ENCODE measurements at regions not wholly inside any gene's neighbourhood (a gene's known extent, or its start where the extent isn't known, plus 50 kb on each side); places are given as distances from the start of the nearest gene placed in this dataset.
"Not testable (repeated sequence)": the region's sequence is repeated elsewhere in the genome, so short reads cannot be mapped to it uniquely, and the experiment has no call there.

DNA sequence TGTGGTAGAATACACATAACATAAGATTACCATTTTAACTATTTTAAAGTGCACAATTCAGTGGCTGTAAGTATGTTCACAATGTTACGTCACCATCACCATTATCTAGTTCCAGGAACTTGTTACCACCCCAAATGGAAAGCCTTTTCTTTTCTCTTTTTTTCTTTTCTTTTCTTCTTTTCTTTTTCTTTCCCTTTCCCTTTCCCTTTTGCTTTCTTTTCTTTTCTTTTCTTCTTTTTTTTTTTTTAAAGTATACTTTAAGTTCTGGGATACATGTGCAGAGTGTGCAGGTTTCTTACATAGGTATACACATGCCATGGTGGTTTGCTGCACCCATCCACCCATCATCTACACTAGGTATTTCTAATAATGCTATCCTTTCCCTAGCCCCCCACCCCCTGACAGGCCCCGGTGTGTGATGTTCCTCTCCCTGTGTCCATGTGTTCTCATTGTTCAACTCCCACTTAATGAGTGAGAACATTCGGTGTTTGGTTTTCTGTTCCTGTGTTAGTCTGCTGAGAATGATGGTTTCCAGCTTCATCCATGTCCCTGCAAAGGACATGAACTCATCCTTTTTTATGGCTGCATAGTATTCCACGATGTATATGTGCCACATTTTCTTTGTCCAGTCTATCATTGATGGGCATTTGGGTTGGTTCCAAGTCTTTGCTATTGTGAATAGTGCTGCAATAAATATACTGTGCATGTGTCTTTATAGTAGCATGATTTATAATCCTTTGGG is 131.0 kb upstream of the PITX1 start:
- not testable (repeated sequence) for TF ChIP-seq POLR2A, CTCF (IDR thresholded peaks at IDR 0.05)

Data from right lobe of liver (tissue), 4 donors.